Pancreas (tissue), 10 donors: ENCODE measurements at regions not wholly inside any gene's neighbourhood (a gene's known extent, or its start where the extent isn't known, plus 50 kb on each side); places are given as distances from the start of the nearest gene placed in this dataset.

ENCODE experiments used
- ATAC-seq, 4 donors: fragments of 200-7000 bp; cut with Tn5 transposase; one replicate each; pipeline versions ENCODE4 v1.8.0 to v1.9.1; 2020; ENCODE audit warnings: mild to moderate bottlenecking in 4 of 4, moderate library complexity in 4 of 4
- DNase-seq, 6 donors: peaks; one replicate each; pipeline ENCODE4 v3.0.0-alpha.2; 2020
- FAIRE-seq: peaks from 2 replicates; lab custom pipeline; 2012; peaks lifted over from hg19 to GRCh38; lab: Jason Lieb, UNC
- H3K27ac ChIP-seq, 4 donors: fragments of 200-600 bp; sonication (generic); 1 replicate in 3 of 4; 2 replicates in 1 of 4; pipeline versions ENCODE4 v1.5.0 to v1.8.0; 2020
- H3K27me3 ChIP-seq, 4 donors: fragments of 200-600 bp; one replicate each; pipeline ENCODE4 v1.8.0; 2021
- H3K36me3 ChIP-seq, 3 donors: fragments of 200-600 bp; sonication (generic) in 1 of 3; one replicate each; pipeline versions ENCODE4 v1.5.0 to v1.8.0; 2020 to 2021
- H3K4me1 ChIP-seq, 3 donors: fragments of 200-600 bp; one replicate each; pipeline ENCODE4 v1.8.0; 2021
- H3K4me3 ChIP-seq, 4 donors: fragments of 200-600 bp; sonication (generic) in 2 of 4; one replicate each; pipeline versions ENCODE4 v1.5.0 to v1.8.0; 2020 to 2021
- H3K9me3 ChIP-seq, 4 donors: fragments of 200-600 bp; one replicate each; pipeline ENCODE4 v1.8.0; 2021
- WGBS, 2 donors: extraction: QIAGEN DNeasy Blood & Tissue Kit; methylation state at CpG; one replicate each; pipeline ENCODE4 v1.1.7; 2013; 5-methylcytosine and 5-hydroxymethylcytosine counted together
- intact Hi-C, 3 donors: fragments of 100-400 bp; cut with DNase I; formaldehyde crosslinking; loops; one replicate each; pipeline versions ENCODE4 v1.11.1 to v1.14.2; 2022
- TF ChIP-seq, protein P1 (sequence below), 4 donors: fragments of 200-600 bp; sonication (generic) in 3 of 4; IDR thresholded peaks; one replicate each; pipeline versions ENCODE4 v1.5.0 to v1.8.0; 2021; ENCODE audit warnings: antibody characterized with exemption in 4 of 4
- donor health status: healthy with polysubstance abuse.
- donor health status: DM: no; HTN: no; CAD: no; lungs with moderate emphysema.
- donor health status: DM: no; HTN: no; CAD: no.
- donor health status: control.
- donor health status: control.
- donor health status: Bipolar disorder and iron deficiency.
- donor health status: DM: yes; HTN: yes; CAD: no.
- donor health status: DM: no; HTN: no; CAD: no.
- donor health status: DM: no; HTN: no; CAD: no.
- donor health status: DM: yes; HTN: yes; CAD: no.

- intact Hi-C loops, result no loop called here
- Histone ChIP-seq H3K27me3 (no peaks in the 10 kb centered on the region), H3K36me3 (no peaks in the 10 kb centered on the region), H3K4me3 (no peak overlapping the region), H3K27ac (no peak overlapping the region), H3K9me3 (no peaks in the 10 kb centered on the region), H3K4me1 (no peaks in the 10 kb centered on the region)
- FAIRE-seq, result no peak
- no peak for ATAC-seq
- no peak for DNase-seq
- TF ChIP-seq, protein P1, sequence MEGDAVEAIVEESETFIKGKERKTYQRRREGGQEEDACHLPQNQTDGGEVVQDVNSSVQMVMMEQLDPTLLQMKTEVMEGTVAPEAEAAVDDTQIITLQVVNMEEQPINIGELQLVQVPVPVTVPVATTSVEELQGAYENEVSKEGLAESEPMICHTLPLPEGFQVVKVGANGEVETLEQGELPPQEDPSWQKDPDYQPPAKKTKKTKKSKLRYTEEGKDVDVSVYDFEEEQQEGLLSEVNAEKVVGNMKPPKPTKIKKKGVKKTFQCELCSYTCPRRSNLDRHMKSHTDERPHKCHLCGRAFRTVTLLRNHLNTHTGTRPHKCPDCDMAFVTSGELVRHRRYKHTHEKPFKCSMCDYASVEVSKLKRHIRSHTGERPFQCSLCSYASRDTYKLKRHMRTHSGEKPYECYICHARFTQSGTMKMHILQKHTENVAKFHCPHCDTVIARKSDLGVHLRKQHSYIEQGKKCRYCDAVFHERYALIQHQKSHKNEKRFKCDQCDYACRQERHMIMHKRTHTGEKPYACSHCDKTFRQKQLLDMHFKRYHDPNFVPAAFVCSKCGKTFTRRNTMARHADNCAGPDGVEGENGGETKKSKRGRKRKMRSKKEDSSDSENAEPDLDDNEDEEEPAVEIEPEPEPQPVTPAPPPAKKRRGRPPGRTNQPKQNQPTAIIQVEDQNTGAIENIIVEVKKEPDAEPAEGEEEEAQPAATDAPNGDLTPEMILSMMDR (IDR thresholded peaks at IDR 0.05), result no peak
- WGBS, 2 donors, result 63 to 67% methylated on average over 11 of the region's 11 CpGs
Measured at GRCh38 chr16:55044201-55044975, 113.7 kb downstream of the IRX5 start.

DNA sequence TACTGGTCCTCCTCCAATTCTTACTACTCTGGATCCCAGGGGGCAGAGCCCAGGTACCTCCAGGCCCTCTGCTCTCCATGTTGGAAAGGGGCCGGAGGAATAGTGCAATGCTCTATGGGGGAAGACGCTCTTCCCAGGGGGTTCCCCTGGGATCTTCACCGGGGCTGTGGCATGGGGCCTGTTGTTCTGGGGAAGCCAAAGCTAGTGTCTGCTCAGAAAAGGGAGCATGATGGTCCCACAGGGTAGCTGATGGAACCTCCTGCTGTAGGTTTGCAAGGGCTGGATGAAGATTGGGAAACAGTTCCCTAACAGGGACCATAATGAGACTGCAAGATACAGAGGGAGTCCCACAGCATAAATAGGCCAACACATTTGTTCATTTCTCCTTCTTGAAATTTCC is 114.7 kb downstream of the IRX5 start:
- intact Hi-C loops, result no loop called here
- Histone ChIP-seq H3K27me3 (no peaks in the 10 kb centered on the region), H3K9me3 (no peaks in the 10 kb centered on the region), H3K36me3 (no peaks in the 10 kb centered on the region), H3K4me3 (no peak overlapping the region), H3K4me1 (no peaks in the 10 kb centered on the region), H3K27ac (no peak overlapping the region)
- FAIRE-seq (no peak), ATAC-seq (no peak), DNase-seq (no peak)
- 88% methylated on average over 3 of the region's 3 CpGs for WGBS, 2 donors
- TF ChIP-seq, protein P1 (IDR thresholded peaks at IDR 0.05), result no peak

- 61 to 72% methylated on average over 11 of the region's 11 CpGs for WGBS, 2 donors
- no peak for FAIRE-seq
Measured at GRCh38 chr16:55045756-55046460, 115.2 kb downstream of the IRX5 start.

DNA sequence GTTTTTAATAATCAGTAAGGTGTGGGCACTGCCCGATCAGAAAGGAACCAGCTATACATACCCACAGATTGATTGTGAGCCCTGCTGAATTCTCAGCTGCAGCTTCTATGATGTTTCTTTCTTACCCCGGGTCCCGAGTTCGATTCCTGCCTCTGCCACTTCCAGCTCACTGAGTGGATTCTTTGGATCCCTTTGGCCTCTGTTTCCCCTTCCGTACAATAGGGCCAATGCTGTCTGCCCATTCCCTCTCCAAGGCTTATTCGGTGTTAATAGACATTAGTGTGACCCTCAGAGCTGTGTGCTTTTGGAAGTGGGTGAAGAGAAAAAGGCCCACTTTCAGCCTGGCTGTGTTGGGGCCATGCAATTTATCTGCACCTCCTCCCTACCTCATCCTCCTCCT is 115.8 kb downstream of the IRX5 start:
- TF ChIP-seq, protein P1 (IDR thresholded peaks at IDR 0.05), result no peak
- Histone ChIP-seq H3K27me3 (no peaks in the 10 kb centered on the region), H3K27ac (no peak overlapping the region), H3K9me3 (no peaks in the 10 kb centered on the region), H3K36me3 (no peaks in the 10 kb centered on the region), H3K4me1 (no peaks in the 10 kb centered on the region), H3K4me3 (no peak overlapping the region)
- ATAC-seq, result no peak
- FAIRE-seq, result no peak
- no peak for DNase-seq
- intact Hi-C loops, result no loop called here
- WGBS, 2 donors, result 84 to 95% methylated on average over 6 of the region's 6 CpGs

More at GRCh38 chr16:55045756-55046460, 115.2 kb downstream of the IRX5 start:
- Histone ChIP-seq H3K36me3 (no peaks in the 10 kb centered on the region), H3K4me3 (no peak overlapping the region), H3K4me1 (no peaks in the 10 kb centered on the region), H3K27ac (no peak overlapping the region), H3K9me3 (no peaks in the 10 kb centered on the region), H3K27me3 (no peaks in the 10 kb centered on the region)
- TF ChIP-seq, protein P1 (IDR thresholded peaks at IDR 0.05), result no peak
- intact Hi-C loops, result no loop called here
- ATAC-seq (no peak), DNase-seq (no peak)

DNA sequence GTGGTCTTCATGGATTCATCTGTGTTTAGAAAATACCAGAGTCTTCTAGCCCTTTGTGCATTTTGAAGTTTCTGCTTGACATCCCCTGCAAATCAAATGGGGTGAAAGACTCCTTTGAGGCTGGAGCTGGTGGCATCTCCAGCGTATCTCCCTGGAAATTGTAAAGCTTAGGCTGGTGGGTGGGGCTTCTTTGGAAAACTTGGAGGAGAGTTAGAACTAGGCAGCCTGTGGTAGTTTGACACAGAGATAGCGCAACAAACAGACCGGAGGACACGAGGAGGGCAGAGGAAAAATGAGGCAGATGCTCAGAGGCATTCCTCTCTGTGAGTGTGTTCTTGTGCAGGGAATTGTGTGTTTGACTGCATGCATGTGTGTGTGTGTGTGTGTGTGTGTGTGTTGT is 116.3 kb downstream of the IRX5 start:
- 75 to 79% methylated on average over 4 of the region's 4 CpGs for WGBS, 2 donors
- Histone ChIP-seq H3K9me3 (no peaks in the 10 kb centered on the region), H3K27me3 (no peaks in the 10 kb centered on the region), H3K27ac (no peak overlapping the region), H3K4me1 (no peaks in the 10 kb centered on the region), H3K36me3 (no peaks in the 10 kb centered on the region), H3K4me3 (no peak overlapping the region)
- ATAC-seq (no peak), FAIRE-seq (no peak), DNase-seq (no peak)
- intact Hi-C loops, result no loop called here
- TF ChIP-seq, protein P1 (IDR thresholded peaks at IDR 0.05), result no peak
